HepG2 (cell line): ENCODE measurements at regions not wholly inside any gene's neighbourhood (a gene's known extent, or its start where the extent isn't known, plus 50 kb on each side); places are given as distances from the start of the nearest gene placed in this dataset.

ENCODE experiments used
- ATF7 ChIP-seq, 2 experiments: fragments of 450-650 bp in 1 of 2; sonication (generic) in 1 of 2; formaldehyde crosslinking in 1 of 2; IDR thresholded peaks; 2 replicates each; pipeline versions ENCODE4 v1.4.0 to v1.6.1; 2016 to 2020; ENCODE audit warnings: antibody characterized with exemption in 1 of 2, mild to moderate bottlenecking in 1 of 2, missing genetic modification reagents in 1 of 2
- BHLHE40 ChIP-seq: IDR thresholded peaks from 2 replicates; pipeline ENCODE4 v1.6.1; 2011; ENCODE audit warnings: low read length, improper control_type of control experiment
- CBX1 ChIP-seq: IDR thresholded peaks from one replicate; pipeline ENCODE4 v1.6.1; 2016; ENCODE audit warnings: antibody characterized with exemption, low read depth
- E2F1 ChIP-seq: sonication (generic); formaldehyde crosslinking; IDR thresholded peaks from 2 replicates; pipeline ENCODE4 v1.5.0; 2020; ENCODE audit warnings: missing genetic modification reagents
- EZH2 ChIP-seq: conservative IDR thresholded peaks from 2 replicates; pipeline ENCODE4 v1.6.1; 2012; ENCODE audit warnings: mild to moderate bottlenecking, low read depth, low read length, moderate library complexity
- KAT2B ChIP-seq: fragments of 150-350 bp; IDR thresholded peaks from 2 replicates; pipeline ENCODE4 v1.6.1; 2014; ENCODE audit warnings: low read depth, low read length, borderline replicate concordance
- POLR2A ChIP-seq, 2 experiments: IDR thresholded peaks; 2 replicates each; pipeline ENCODE4 v1.6.1; 2011; ENCODE audit warnings: low read depth in 2 of 2, low read length in 2 of 2, mild to moderate bottlenecking in 1 of 2, moderate library complexity in 1 of 2; ENCODE audit not compliant: insufficient read depth in 1 of 2
- SRF ChIP-seq: IDR thresholded peaks from 2 replicates; pipeline ENCODE4 v1.6.1; 2011; ENCODE audit warnings: mild to moderate bottlenecking, low read depth, low read length, moderate library complexity
- ZNF24 ChIP-seq: fragments of 450-650 bp; IDR thresholded peaks from 2 replicates; pipeline ENCODE4 v1.6.1; 2017; ENCODE audit warnings: antibody characterized with exemption, mild to moderate bottlenecking
- TF ChIP-seq, protein P1 (sequence below): IDR thresholded peaks from 2 replicates; pipeline ENCODE4 v1.6.1; 2016
- TF ChIP-seq, protein P2 (sequence below): sonication (generic); formaldehyde crosslinking; IDR thresholded peaks from 2 replicates; pipeline ENCODE4 v1.8.0; 2022; ENCODE audit warnings: mild to moderate bottlenecking, missing genetic modification reagents, borderline replicate concordance
- TF ChIP-seq, protein P3 (sequence below): sonication (generic); formaldehyde crosslinking; IDR thresholded peaks from 2 replicates; pipeline ENCODE4 v1.5.0; 2020; ENCODE audit warnings: mild to moderate bottlenecking, missing genetic modification reagents, moderate library complexity

DNA sequence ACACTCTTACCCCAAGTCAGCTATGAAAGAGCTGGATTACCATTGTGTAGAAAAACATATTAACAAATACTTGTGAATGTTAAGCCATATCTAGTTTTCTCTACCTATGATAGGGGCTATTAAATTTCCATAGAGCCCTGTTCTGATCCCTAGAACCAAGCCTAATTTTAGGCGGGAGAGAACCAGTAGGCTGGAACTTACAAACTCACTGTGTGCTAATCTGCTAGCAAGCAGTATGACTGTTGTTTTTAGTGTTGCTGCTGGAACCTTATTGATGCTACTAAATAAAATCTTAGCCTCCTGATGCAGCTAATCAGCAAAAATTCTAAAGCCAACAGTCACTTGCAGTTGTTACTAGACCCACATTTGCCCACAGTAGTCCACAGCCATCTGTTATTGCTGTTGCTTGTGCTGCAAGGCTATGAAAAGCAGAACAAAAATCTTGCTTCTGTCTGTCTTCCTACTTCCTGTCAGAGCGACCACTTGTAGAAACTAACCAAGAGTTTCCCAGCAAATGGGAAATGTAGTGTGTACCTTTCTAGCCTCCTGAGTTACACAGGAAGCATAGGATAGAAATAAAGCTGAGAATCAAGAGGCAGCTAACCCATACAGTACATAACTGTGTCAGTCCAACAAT is 368.4 kb downstream of the ARL4A start:
- TF ChIP-seq E2F1 (CRISPR knock-in tag) (no peak), CBX1 (no peak), POLR2A (IDR thresholded peaks at IDR 0.05; ENCODE audit: insufficient read depth in 1 of 2, low read depth in 2 of 2, low read length in 2 of 2) (no peak), ATF7 (IDR thresholded peaks at IDR 0.05) (no peak), ATF7 (CRISPR knock-in tag; IDR thresholded peaks at IDR 0.05) (no peak), ZNF24 (no peak), KAT2B (no peak), EZH2 (no peak), BHLHE40 (no peak), SRF (no peak)
- TF ChIP-seq, protein P1, sequence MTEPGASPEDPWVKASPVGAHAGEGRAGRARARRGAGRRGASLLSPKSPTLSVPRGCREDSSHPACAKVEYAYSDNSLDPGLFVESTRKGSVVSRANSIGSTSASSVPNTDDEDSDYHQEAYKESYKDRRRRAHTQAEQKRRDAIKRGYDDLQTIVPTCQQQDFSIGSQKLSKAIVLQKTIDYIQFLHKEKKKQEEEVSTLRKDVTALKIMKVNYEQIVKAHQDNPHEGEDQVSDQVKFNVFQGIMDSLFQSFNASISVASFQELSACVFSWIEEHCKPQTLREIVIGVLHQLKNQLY, result no peak
- TF ChIP-seq, protein P2, sequence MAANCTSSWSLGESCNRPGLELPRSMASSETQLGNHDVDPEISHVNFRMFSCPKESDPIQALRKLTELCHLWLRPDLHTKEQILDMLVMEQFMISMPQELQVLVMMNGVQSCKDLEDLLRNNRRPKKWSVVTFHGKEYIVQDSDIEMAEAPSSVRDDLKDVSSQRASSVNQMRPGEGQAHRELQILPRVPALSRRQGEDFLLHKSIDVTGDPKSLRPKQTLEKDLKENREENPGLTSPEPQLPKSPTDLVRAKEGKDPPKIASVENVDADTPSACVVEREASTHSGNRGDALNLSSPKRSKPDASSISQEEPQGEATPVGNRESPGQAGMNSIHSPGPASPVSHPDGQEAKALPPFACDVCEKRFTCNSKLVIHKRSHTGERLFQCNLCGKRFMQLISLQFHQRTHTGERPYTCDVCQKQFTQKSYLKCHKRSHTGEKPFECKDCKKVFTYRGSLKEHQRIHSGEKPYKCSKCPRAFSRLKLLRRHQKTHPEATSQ, result no peak
- TF ChIP-seq, protein P3, sequence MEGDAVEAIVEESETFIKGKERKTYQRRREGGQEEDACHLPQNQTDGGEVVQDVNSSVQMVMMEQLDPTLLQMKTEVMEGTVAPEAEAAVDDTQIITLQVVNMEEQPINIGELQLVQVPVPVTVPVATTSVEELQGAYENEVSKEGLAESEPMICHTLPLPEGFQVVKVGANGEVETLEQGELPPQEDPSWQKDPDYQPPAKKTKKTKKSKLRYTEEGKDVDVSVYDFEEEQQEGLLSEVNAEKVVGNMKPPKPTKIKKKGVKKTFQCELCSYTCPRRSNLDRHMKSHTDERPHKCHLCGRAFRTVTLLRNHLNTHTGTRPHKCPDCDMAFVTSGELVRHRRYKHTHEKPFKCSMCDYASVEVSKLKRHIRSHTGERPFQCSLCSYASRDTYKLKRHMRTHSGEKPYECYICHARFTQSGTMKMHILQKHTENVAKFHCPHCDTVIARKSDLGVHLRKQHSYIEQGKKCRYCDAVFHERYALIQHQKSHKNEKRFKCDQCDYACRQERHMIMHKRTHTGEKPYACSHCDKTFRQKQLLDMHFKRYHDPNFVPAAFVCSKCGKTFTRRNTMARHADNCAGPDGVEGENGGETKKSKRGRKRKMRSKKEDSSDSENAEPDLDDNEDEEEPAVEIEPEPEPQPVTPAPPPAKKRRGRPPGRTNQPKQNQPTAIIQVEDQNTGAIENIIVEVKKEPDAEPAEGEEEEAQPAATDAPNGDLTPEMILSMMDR (CRISPR knock-in tag), result no peak
